Esophagus muscularis mucosa (tissue), 4 donors: ENCODE measurements at regions not wholly inside any gene's neighbourhood (a gene's known extent, or its start where the extent isn't known, plus 50 kb on each side); places are given as distances from the start of the nearest gene placed in this dataset.
"Not testable (repeated sequence)": the region's sequence is repeated elsewhere in the genome, so short reads cannot be mapped to it uniquely, and the experiment has no call there.

Experiments
- DNase-seq: peaks from one replicate; pipeline ENCODE4 v3.0.0-alpha.2; 2017; ENCODE audit errors: extremely low spot score
- H3K27ac ChIP-seq, 4 donors: fragments of 200-600 bp; sonication (generic); replicated peaks in 1 of 4; 1 replicate in 3 of 4; 2 replicates in 1 of 4; pipeline ENCODE4 v1.5.1; 2016 to 2019; ENCODE audit warnings: mild to moderate bottlenecking in 1 of 4
- H3K27me3 ChIP-seq, 4 donors: fragments of 200-600 bp; sonication (generic); one replicate each; pipeline versions ENCODE4 v1.5.1 to v1.6.0; 2016 to 2019
- H3K36me3 ChIP-seq, 4 donors: fragments of 200-600 bp; sonication (generic); one replicate each; pipeline ENCODE4 v1.5.1; 2016 to 2019
- H3K4me1 ChIP-seq, 4 donors: fragments of 200-600 bp; sonication (generic); one replicate each; pipeline ENCODE4 v1.5.1; 2016 to 2019
- H3K4me3 ChIP-seq, 4 donors: fragments of 200-600 bp; sonication (generic); 1 replicate in 2 of 4; 2 replicates in 2 of 4; pipeline ENCODE4 v1.5.1; 2016 to 2019; ENCODE audit warnings: mild to moderate bottlenecking in 4 of 4, moderate library complexity in 1 of 4
- H3K9me3 ChIP-seq, 4 donors: fragments of 200-600 bp; sonication (generic); 1 replicate in 3 of 4; 2 replicates in 1 of 4; pipeline ENCODE4 v1.5.1; 2016 to 2019
- EP300 ChIP-seq: sonication (generic); formaldehyde crosslinking; IDR thresholded peaks from one replicate; pipeline ENCODE4 v1.6.1; 2017; ENCODE audit warnings: antibody characterized with exemption
- POLR2A ChIP-seq: fragments of 450-650 bp; IDR thresholded peaks from one replicate; pipeline ENCODE4 v1.6.1; 2017; ENCODE audit warnings: antibody characterized with exemption, moderate library complexity, mild to moderate bottlenecking, low read depth
- POLR2AphosphoS5 ChIP-seq, 2 donors: sonication (generic); formaldehyde crosslinking; IDR thresholded peaks; one replicate each; pipeline ENCODE4 v1.6.1; 2017; ENCODE audit warnings: antibody characterized with exemption in 2 of 2
- WGBS: methylation state at CpG from one replicate; pipeline ENCODE4 v1.1.5; 2018; 5-methylcytosine and 5-hydroxymethylcytosine counted together
- intact Hi-C: fragments of 100-400 bp; cut with DNase I; formaldehyde crosslinking; loops from one replicate; pipeline ENCODE4 v1.15.1; 2023
- TF ChIP-seq, protein P1 (sequence below), 3 experiments: fragments of 200-600 bp in 2 of 3; fragments of 450-650 bp in 1 of 3; sonication (generic) in 2 of 3; IDR thresholded peaks; one replicate each; pipeline ENCODE4 v1.5.1; 2017 to 2019; ENCODE audit warnings: antibody characterized with exemption in 3 of 3, mild to moderate bottlenecking in 2 of 3, moderate library complexity in 1 of 3

- H3K9me3 ChIP-seq: no peaks in the 10 kb centered on the region
- TF ChIP-seq POLR2A (no peak), POLR2AphosphoS5 (IDR thresholded peaks at IDR 0.05) (no peak), EP300 (no peak)
- TF ChIP-seq, protein P1, sequence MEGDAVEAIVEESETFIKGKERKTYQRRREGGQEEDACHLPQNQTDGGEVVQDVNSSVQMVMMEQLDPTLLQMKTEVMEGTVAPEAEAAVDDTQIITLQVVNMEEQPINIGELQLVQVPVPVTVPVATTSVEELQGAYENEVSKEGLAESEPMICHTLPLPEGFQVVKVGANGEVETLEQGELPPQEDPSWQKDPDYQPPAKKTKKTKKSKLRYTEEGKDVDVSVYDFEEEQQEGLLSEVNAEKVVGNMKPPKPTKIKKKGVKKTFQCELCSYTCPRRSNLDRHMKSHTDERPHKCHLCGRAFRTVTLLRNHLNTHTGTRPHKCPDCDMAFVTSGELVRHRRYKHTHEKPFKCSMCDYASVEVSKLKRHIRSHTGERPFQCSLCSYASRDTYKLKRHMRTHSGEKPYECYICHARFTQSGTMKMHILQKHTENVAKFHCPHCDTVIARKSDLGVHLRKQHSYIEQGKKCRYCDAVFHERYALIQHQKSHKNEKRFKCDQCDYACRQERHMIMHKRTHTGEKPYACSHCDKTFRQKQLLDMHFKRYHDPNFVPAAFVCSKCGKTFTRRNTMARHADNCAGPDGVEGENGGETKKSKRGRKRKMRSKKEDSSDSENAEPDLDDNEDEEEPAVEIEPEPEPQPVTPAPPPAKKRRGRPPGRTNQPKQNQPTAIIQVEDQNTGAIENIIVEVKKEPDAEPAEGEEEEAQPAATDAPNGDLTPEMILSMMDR (IDR thresholded peaks at IDR 0.05): no peak
- no peaks in the 10 kb centered on the region for H3K27me3 ChIP-seq
- H3K4me1 ChIP-seq: no peaks in the 10 kb centered on the region
- intact Hi-C loops: no loop called here
- no peak overlapping the region for H3K4me3 ChIP-seq
- H3K36me3 ChIP-seq: no peaks in the 10 kb centered on the region
- DNase-seq: no peak
- no peak overlapping the region for H3K27ac ChIP-seq
- whole genome bisulfite sequencing: 83% methylated on average over 1 of the region's 1 CpG
Observed at GRCh38 chr5:18653216-18653752, 1019.0 kb downstream of the TAF11L14 start.

GRCh38 chr5:18660511-18660910 is 1026.3 kb downstream of the TAF11L14 start:
- intact Hi-C loops: no loop called here
- no peak for DNase-seq

DNA sequence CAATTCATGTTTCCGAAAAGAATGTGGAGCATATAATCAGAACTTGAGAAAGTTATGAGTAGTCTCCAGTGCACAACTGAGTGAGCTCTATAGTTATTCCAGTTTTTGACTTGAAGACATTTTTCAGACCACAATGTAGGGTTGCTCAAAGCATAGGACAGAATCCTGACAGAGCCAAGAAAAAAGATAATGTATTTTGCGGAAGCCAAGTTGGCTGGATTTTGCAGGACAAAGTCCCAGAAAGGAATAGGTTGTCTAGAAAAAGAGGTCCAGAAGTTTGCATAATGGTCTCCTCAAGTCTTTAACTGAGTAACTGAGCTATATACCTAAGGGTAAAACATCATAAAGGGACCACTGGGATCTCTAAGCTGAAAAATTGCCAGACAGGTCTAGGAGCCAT is 1028.0 kb downstream of the TAF11L14 start:
- TF ChIP-seq POLR2AphosphoS5 (IDR thresholded peaks at IDR 0.05): no peak
- TF ChIP-seq POLR2A: no peak
- no peak for TF ChIP-seq EP300
- TF ChIP-seq, protein P1 (IDR thresholded peaks at IDR 0.05): no peak
- no peak for DNase-seq
- no peaks in the 10 kb centered on the region for H3K4me1 ChIP-seq
- no peak overlapping the region for H3K4me3 ChIP-seq
- H3K9me3 ChIP-seq: no peaks in the 10 kb centered on the region
- no peaks in the 10 kb centered on the region for H3K27me3 ChIP-seq
- no peaks in the 10 kb centered on the region for H3K36me3 ChIP-seq
- WGBS: 69% methylated on average over 2 of the region's 2 CpGs
- no peak overlapping the region for H3K27ac ChIP-seq
- intact Hi-C loops: no loop called here

More at GRCh38 chr5:18660511-18660910, 1026.3 kb downstream of the TAF11L14 start:
- Histone ChIP-seq H3K36me3 (no peaks in the 10 kb centered on the region), H3K9me3 (no peaks in the 10 kb centered on the region), H3K27me3 (no peaks in the 10 kb centered on the region), H3K4me3 (no peak overlapping the region), H3K4me1 (no peaks in the 10 kb centered on the region), H3K27ac (no peak overlapping the region)
- no peak for TF ChIP-seq EP300
- no peak for TF ChIP-seq POLR2A
- no peak for TF ChIP-seq POLR2AphosphoS5 (IDR thresholded peaks at IDR 0.05)
- TF ChIP-seq, protein P1 (IDR thresholded peaks at IDR 0.05): no peak

DNA sequence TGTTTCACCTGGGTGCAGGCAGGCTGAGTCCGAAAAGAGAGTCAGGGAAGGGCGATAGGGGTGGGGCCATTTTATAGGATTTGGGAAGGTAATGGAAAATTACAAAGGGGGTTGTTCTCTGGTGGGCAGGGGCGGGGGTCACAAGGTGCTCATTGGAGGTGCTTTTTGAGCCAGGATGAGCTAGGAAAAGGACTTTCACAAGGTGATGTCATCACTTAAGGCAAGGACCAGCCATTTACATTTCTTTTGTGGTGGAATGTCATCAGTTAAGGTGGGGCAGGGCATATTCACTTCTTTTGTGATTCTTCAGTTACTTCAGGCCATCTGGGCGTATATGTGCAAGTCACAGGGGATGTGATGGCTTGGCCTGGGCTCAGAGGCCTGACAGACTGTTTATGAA is 1040.0 kb downstream of the TAF11L14 start:
- H3K36me3 ChIP-seq, H3K4me1 ChIP-seq, H3K9me3 ChIP-seq, H3K4me3 ChIP-seq, H3K27ac ChIP-seq, H3K27me3 ChIP-seq, intact Hi-C loops, DNase-seq: not testable (repeated sequence)
- 69% methylated on average over 2 of the region's 4 CpGs for WGBS

GRCh38 chr5:18675041-18675440 is 1040.8 kb downstream of the TAF11L14 start:
- no peak overlapping the region for H3K27ac ChIP-seq
- H3K9me3 ChIP-seq: no peaks in the 10 kb centered on the region
- intact Hi-C loops: no loop called here
- H3K4me1 ChIP-seq: no peaks in the 10 kb centered on the region
- H3K36me3 ChIP-seq: no peaks in the 10 kb centered on the region
- TF ChIP-seq, protein P1 (IDR thresholded peaks at IDR 0.05): no peak
- TF ChIP-seq EP300 (no peak), POLR2A (no peak), POLR2AphosphoS5 (IDR thresholded peaks at IDR 0.05) (no peak)
- DNase-seq: no peak
- no peaks in the 10 kb centered on the region for H3K27me3 ChIP-seq
- 77% methylated on average over 2 of the region's 2 CpGs for WGBS
- H3K4me3 ChIP-seq: no peak overlapping the region
